ENCODE measurements at regions not wholly inside any gene's neighbourhood (a gene's known extent, or its start where the extent isn't known, plus 50 kb on each side); places are given as distances from the start of the nearest gene placed in this dataset.

DNA sequence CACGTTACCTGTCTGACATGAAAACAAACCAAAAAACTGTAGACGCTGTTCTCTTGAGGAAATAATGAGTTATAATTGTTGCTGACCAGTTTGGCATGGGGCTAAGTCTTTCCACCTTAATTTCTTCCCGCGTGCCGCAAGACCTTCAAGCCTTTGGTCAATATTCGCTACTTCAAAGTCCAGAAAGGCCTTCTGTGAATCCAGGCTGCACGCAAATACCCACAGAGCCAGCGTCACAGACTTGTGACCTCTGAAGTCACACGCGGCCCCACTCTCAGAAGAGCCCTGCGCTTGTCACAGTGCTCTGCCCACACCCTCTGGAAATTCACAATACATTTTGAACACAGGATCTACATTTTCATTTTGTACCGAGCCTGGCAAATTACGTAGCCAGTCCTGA is 275.2 kb downstream of the SHQ1 start:
- Histone ChIP-seq H3K4me1 (ENCODE audit: control insufficient read depth, insufficient read depth, low read length) (no peaks in the 10 kb centered on the region), H3K27me3 (ENCODE audit: control insufficient read depth, insufficient read depth, low read length) (peaks cover 8% of the 10 kb centered on the region), H3K4me3 (ENCODE audit: low read length) (no peak overlapping the region), H3K9me3 (replicated peaks; ENCODE audit: low read length) (no peaks in the 10 kb centered on the region), H3K9ac (ENCODE audit: low read depth, low read length) (no peak overlapping the region), H3K36me3 (ENCODE audit: insufficient read depth, low read length) (no peaks in the 10 kb centered on the region), H3K4me2 (ENCODE audit: low read length) (no peak overlapping the region)

- no peaks in the 10 kb centered on the region for H3K4me1 ChIP-seq (ENCODE audit: control insufficient read depth, insufficient read depth, low read length)
- H3K27me3 ChIP-seq (ENCODE audit: control insufficient read depth, insufficient read depth, low read length), result peaks cover 8% of the 10 kb centered on the region
- H3K9me3 ChIP-seq (replicated peaks; ENCODE audit: low read length), result no peaks in the 10 kb centered on the region
- H3K36me3 ChIP-seq (ENCODE audit: insufficient read depth, low read length), result no peaks in the 10 kb centered on the region
- no peak overlapping the region for H3K4me3 ChIP-seq (ENCODE audit: low read length)
- no peak overlapping the region for H3K4me2 ChIP-seq (ENCODE audit: low read length)
- H3K9ac ChIP-seq (ENCODE audit: low read depth, low read length), result no peak overlapping the region
Measured at GRCh38 chr3:72572489-72573007, 275.7 kb downstream of the SHQ1 start.

GRCh38 chr3:72571638-72572114 is 276.6 kb downstream of the SHQ1 start:
- H3K4me3 ChIP-seq (ENCODE audit: low read length), result no peak overlapping the region
- no peak overlapping the region for H3K4me2 ChIP-seq (ENCODE audit: low read length)
- no peaks in the 10 kb centered on the region for H3K4me1 ChIP-seq (ENCODE audit: control insufficient read depth, insufficient read depth, low read length)
- H3K9me3 ChIP-seq (replicated peaks; ENCODE audit: low read length), result no peaks in the 10 kb centered on the region
- H3K9ac ChIP-seq (ENCODE audit: low read depth, low read length), result no peak overlapping the region
- H3K36me3 ChIP-seq (ENCODE audit: insufficient read depth, low read length), result no peaks in the 10 kb centered on the region
- H3K27me3 ChIP-seq (ENCODE audit: control insufficient read depth, insufficient read depth, low read length), result peaks cover 8% of the 10 kb centered on the region

DNA sequence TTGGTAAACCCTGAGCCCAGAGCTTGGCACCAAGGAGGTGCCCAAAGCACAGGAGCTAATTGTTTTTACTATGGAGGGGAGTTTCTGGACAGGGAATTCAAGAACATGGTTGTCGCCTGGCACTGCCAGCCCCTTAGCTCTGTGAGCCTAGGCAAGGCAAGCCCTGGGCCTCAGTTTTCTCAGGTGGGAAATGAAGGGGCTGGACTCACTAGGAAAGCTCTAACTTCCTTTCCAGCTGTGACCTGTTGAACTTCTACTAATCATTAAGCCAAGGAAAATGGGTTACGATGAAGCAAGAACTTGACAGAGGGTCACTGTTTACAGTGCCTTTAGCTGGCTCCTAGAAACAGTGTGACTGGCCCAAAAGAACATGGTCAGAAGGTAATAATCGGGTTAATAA is 277.2 kb downstream of the SHQ1 start:
- no peak overlapping the region for H3K4me3 ChIP-seq (ENCODE audit: low read length)
- no peak overlapping the region for H3K9ac ChIP-seq (ENCODE audit: low read depth, low read length)
- no peaks in the 10 kb centered on the region for H3K36me3 ChIP-seq (ENCODE audit: insufficient read depth, low read length)
- H3K9me3 ChIP-seq (replicated peaks; ENCODE audit: low read length), result no peaks in the 10 kb centered on the region
- no peaks in the 10 kb centered on the region for H3K4me1 ChIP-seq (ENCODE audit: control insufficient read depth, insufficient read depth, low read length)
- H3K27me3 ChIP-seq (ENCODE audit: control insufficient read depth, insufficient read depth, low read length), result peaks cover 11% of the 10 kb centered on the region
- H3K4me2 ChIP-seq (ENCODE audit: low read length), result no peak overlapping the region

DNA sequence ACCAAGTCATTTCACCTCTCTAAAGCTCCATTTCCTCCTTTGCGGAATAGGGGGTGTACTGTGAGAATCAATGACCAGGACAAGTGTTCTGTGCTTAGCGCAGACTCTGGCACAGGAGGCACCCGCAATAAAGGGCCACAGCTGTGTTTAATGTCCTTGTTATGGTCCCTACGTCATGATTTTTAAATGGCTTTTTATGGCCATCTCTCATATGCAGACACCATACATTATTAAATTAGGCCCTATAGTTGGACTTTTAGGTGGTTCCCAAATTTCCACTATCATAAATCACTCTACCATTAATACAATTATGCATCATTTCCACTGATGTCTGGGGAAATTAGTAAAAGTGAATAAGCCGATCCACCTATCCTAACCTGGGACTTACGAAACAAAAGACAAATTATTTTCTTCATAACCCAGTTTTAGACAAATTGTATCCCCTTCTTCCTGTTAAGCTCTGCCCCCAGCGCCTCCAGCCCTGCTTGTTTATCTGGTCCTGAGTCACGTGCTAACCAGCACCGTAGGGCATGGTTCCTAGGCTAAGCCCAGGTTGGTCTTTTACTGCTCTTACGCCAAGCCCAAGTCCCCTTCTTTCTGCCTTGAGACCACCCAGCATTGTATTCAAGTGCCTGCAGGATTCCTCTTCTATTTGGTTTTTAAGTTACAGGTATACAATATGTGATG is 278.3 kb downstream of the SHQ1 start:
- Histone ChIP-seq H3K4me2 (ENCODE audit: low read length) (no peak overlapping the region), H3K4me3 (ENCODE audit: low read length) (no peak overlapping the region), H3K27me3 (ENCODE audit: control insufficient read depth, insufficient read depth, low read length) (peaks cover 11% of the 10 kb centered on the region), H3K9me3 (replicated peaks; ENCODE audit: low read length) (no peaks in the 10 kb centered on the region), H3K36me3 (ENCODE audit: insufficient read depth, low read length) (no peaks in the 10 kb centered on the region), H3K4me1 (ENCODE audit: control insufficient read depth, insufficient read depth, low read length) (no peaks in the 10 kb centered on the region), H3K9ac (ENCODE audit: low read depth, low read length) (no peak overlapping the region)

DNA sequence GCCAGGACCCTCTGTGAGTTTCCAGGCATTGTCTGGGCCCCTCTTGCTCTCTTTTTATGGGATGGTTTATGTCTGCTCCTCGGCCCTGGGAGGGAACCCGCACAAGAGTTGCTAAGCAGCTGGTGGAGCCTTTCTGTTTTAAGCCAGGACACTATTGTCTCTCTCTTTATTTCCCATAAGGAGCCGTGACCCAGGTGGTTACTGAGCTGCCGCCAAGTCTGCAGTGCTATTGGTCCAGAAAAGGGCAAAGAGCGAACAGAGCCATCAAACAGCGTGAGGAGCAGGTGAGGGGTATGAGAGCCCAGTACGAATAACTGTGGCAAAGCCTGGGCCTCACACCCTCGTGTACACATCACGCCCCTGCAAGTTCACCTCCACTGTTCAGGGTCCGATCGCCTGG is 280.2 kb downstream of the SHQ1 start:
- Histone ChIP-seq H3K4me2 (ENCODE audit: low read length) (no peak overlapping the region), H3K27me3 (ENCODE audit: control insufficient read depth, insufficient read depth, low read length) (peaks cover 8% of the 10 kb centered on the region), H3K9ac (ENCODE audit: low read depth, low read length) (no peak overlapping the region), H3K36me3 (ENCODE audit: insufficient read depth, low read length) (no peaks in the 10 kb centered on the region), H3K9me3 (replicated peaks; ENCODE audit: low read length) (no peaks in the 10 kb centered on the region), H3K4me1 (ENCODE audit: control insufficient read depth, insufficient read depth, low read length) (no peaks in the 10 kb centered on the region), H3K4me3 (ENCODE audit: low read length) (no peak overlapping the region)

DNA sequence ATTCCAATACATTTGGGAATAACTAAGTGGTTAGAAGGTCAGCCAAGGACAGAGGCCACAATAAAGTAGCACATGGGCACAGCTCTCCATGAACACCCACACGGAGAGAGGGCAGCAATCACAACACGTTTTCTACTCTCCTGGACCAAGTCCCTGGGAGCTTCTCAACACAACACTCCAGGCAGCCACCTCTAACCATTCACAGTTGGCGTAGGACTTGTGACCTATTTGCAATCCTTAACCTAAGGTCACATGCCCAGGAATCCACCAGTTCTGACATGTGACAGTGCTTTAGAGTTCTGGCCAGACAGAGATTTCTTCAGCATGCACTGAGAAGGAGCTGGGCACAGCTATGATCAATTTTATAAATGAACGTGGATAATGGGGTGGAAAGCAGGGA is 280.8 kb downstream of the SHQ1 start:
- H3K4me1 ChIP-seq (ENCODE audit: control insufficient read depth, insufficient read depth, low read length), result no peaks in the 10 kb centered on the region
- H3K9me3 ChIP-seq (replicated peaks; ENCODE audit: low read length), result no peaks in the 10 kb centered on the region
- no peaks in the 10 kb centered on the region for H3K36me3 ChIP-seq (ENCODE audit: insufficient read depth, low read length)
- no peak overlapping the region for H3K4me2 ChIP-seq (ENCODE audit: low read length)
- H3K27me3 ChIP-seq (ENCODE audit: control insufficient read depth, insufficient read depth, low read length), result peaks cover 4% of the 10 kb centered on the region
- no peak overlapping the region for H3K9ac ChIP-seq (ENCODE audit: low read depth, low read length)
- H3K4me3 ChIP-seq (ENCODE audit: low read length), result no peak overlapping the region

DNA sequence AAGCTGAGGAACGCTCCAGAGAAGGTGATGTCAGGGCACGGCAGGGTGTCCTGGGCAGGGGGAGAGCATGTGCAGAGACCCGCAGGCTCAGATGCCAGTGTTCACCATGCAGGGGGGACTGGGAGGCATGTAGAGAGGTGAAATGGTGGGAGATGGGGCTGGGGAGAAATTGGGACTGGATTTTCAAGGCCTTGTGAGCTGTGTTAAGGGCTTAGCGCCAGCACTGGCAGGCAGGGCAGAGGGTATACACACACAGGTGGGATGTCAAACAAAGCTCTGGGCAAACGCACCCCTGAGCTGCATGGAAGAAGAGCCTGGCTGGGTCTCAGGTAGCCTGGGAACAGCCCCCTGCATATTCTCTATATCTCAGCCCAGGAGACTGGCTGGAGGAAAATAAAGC is 282.7 kb downstream of the SHQ1 start:
- no peak overlapping the region for H3K4me2 ChIP-seq (ENCODE audit: low read length)
- no peak overlapping the region for H3K9ac ChIP-seq (ENCODE audit: low read depth, low read length)
- H3K4me1 ChIP-seq (ENCODE audit: control insufficient read depth, insufficient read depth, low read length), result no peaks in the 10 kb centered on the region
- H3K9me3 ChIP-seq (replicated peaks; ENCODE audit: low read length), result no peaks in the 10 kb centered on the region
- H3K4me3 ChIP-seq (ENCODE audit: low read length), result no peak overlapping the region
- no peaks in the 10 kb centered on the region for H3K36me3 ChIP-seq (ENCODE audit: insufficient read depth, low read length)
- H3K27me3 ChIP-seq (ENCODE audit: control insufficient read depth, insufficient read depth, low read length), result peaks cover 3% of the 10 kb centered on the region

DNA sequence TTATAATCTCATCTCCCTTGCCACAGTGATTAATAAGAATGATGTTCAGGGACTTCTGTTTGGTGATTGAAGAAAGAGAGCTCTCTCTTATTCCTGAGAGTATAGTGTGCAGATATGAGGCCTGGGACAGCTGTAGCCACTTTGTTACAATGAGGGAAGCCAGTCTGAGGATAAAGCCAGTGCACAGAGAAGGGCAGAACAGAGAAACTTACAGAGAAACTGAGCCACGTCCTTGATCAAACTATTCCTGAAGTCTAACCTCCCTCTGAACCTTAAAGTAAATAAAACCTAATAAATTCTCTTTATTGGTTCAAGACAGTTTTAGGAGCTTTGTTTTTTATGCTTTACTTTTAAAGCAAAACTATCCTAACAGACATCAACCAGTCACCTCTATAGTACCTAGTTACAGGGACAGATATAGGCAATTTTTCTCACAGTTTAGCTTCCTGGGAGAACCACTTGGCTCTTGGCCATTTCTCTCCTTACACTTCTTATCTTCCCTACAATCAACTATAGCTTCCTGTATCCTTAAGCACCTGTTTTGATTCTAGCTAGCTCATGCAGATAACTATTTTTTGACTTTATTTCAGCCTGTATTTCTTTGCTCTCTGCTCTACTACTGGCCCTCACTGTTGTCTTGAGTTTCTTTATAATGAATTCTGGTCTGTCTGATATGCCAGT is 284.4 kb downstream of the SHQ1 start:
- H3K4me1 ChIP-seq (ENCODE audit: control insufficient read depth, insufficient read depth, low read length), result no peaks in the 10 kb centered on the region
- no peak overlapping the region for H3K4me2 ChIP-seq (ENCODE audit: low read length)
- no peaks in the 10 kb centered on the region for H3K36me3 ChIP-seq (ENCODE audit: insufficient read depth, low read length)
- peaks cover 3% of the 10 kb centered on the region for H3K27me3 ChIP-seq (ENCODE audit: control insufficient read depth, insufficient read depth, low read length)
- no peak overlapping the region for H3K9ac ChIP-seq (ENCODE audit: low read depth, low read length)
- no peaks in the 10 kb centered on the region for H3K9me3 ChIP-seq (replicated peaks; ENCODE audit: low read length)
- no peak overlapping the region for H3K4me3 ChIP-seq (ENCODE audit: low read length)

DNA sequence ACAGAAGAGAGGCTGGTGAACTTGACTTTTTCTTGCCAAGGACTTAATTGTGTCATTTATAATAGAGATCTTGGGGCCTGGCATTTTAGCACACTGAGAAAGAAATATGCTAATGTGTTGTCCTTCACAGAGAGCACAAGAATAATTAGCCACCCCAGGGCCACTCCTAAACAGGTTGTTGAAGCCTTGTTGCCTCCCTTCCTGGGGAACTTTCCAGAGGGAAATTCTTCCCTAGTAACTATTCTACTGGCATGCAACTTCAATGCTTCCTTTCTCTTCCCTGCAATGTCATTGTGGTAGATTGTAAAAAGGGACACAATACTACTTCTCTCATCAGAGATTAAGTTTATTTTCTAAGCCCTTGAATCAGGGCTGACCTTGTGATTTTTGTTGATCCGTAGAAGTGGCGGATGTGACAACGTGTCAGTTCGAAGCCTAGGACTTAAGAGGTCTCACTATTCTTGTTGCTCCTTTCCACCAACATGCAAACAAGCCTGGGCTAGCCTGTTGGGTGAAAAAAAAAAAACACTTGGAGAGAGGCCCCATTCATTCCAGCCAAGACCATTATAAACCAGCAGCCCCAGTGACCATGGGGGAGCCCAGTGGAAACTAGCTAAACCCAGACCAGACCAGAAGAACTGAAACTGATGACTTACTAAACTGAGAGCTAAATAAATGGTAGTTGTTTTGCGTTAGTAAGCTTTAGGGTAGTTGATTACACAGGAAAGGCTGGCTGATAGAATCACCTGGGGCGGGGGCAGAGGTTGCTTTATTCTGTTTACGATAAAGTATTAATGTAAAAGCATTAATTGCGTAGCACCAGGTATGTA is 287.2 kb downstream of the SHQ1 start:
- H3K36me3 ChIP-seq (ENCODE audit: insufficient read depth, low read length), result no peaks in the 10 kb centered on the region
- H3K4me2 ChIP-seq (ENCODE audit: low read length), result no peak overlapping the region
- no peaks in the 10 kb centered on the region for H3K4me1 ChIP-seq (ENCODE audit: control insufficient read depth, insufficient read depth, low read length)
- H3K27me3 ChIP-seq (ENCODE audit: control insufficient read depth, insufficient read depth, low read length), result no peaks in the 10 kb centered on the region
- no peaks in the 10 kb centered on the region for H3K9me3 ChIP-seq (replicated peaks; ENCODE audit: low read length)
- H3K9ac ChIP-seq (ENCODE audit: low read depth, low read length), result no peak overlapping the region
- H3K4me3 ChIP-seq (ENCODE audit: low read length), result no peak overlapping the region

GRCh38 chr3:72559385-72559784 is 288.9 kb downstream of the SHQ1 start:
- Histone ChIP-seq H3K27me3 (ENCODE audit: control insufficient read depth, insufficient read depth, low read length) (peaks cover 6% of the 10 kb centered on the region), H3K36me3 (ENCODE audit: insufficient read depth, low read length) (no peaks in the 10 kb centered on the region), H3K9me3 (replicated peaks; ENCODE audit: low read length) (no peaks in the 10 kb centered on the region), H3K4me3 (ENCODE audit: low read length) (no peak overlapping the region), H3K9ac (ENCODE audit: low read depth, low read length) (no peak overlapping the region), H3K4me2 (ENCODE audit: low read length) (no peak overlapping the region), H3K4me1 (ENCODE audit: control insufficient read depth, insufficient read depth, low read length) (no peaks in the 10 kb centered on the region)
